C4-2B (cell line): ENCODE measurements at regions not wholly inside any gene's neighbourhood (a gene's known extent, or its start where the extent isn't known, plus 50 kb on each side); places are given as distances from the start of the nearest gene placed in this dataset.

Source experiments
- CTCF ChIP-seq: fragments of 450-650 bp; conservative IDR thresholded peaks from 2 replicates; pipeline ENCODE4 v1.5.1; 2017; ENCODE audit warnings: mild to moderate bottlenecking
- ZFX ChIP-seq: fragments of 450-650 bp; IDR thresholded peaks from 2 replicates; pipeline ENCODE4 v1.6.1; 2017

GRCh38 chr6:82113231-82113630 is 134.3 kb downstream of the IBTK start:
- TF ChIP-seq CTCF, result no peak
- no peak for TF ChIP-seq ZFX
